ENCODE measurements at regions not wholly inside any gene's neighbourhood (a gene's known extent, or its start where the extent isn't known, plus 50 kb on each side); places are given as distances from the start of the nearest gene placed in this dataset.

GRCh38 chr12:111069886-111070285 lies 149.5 kb upstream of the MYL2 start:
- FAIRE-seq (no peak), ATAC-seq (no peak), DNase-seq (ENCODE audit: low read depth, low spot score) (no peak)
- Histone ChIP-seq H3K27ac (ENCODE audit: control insufficient read depth, insufficient read depth) (no peak overlapping the region), H3K4me2 (ENCODE audit: control insufficient read depth, insufficient read depth) (no peak overlapping the region), H3K9me3 (replicated peaks; ENCODE audit: control insufficient read depth, insufficient read depth, low read length) (no peaks in the 10 kb centered on the region; the same call in 2 of the 3 replicates), H3K4me1 (ENCODE audit: control insufficient read depth, insufficient read depth, low read length) (no peaks in the 10 kb centered on the region), H3K36me3 (ENCODE audit: control insufficient read depth in 2 of 2, insufficient read depth in 2 of 2, low read length in 1 of 2) (no peaks in the 10 kb centered on the region), H2AFZ (ENCODE audit: control insufficient read depth, low read depth, low read length) (no peak overlapping the region), H4K20me1 (ENCODE audit: control insufficient read depth, insufficient read depth) (no peaks in the 10 kb centered on the region), H3K9ac (ENCODE audit: control insufficient read depth, insufficient read depth, low read length) (no peak overlapping the region), H3K4me3 (no peak overlapping the region), H3K79me2 (ENCODE audit: control insufficient read depth, insufficient read depth, low read length) (no peaks in the 10 kb centered on the region), H3K27me3 (replicated peaks in 1 of 2; ENCODE audit: control insufficient read depth in 2 of 2, insufficient read depth in 2 of 2, low read length in 1 of 2) (no peaks in the 10 kb centered on the region; a peak in 1 of 4 replicates)
- TF ChIP-seq MLLT1 (IDR thresholded peaks at IDR 0.05): no peak
- no peak for TF ChIP-seq ZNF274 (IDR thresholded peaks at IDR 0.05; ENCODE audit: insufficient read depth, insufficient read length)
- no peak for TF ChIP-seq E4F1 (IDR thresholded peaks at IDR 0.05; ENCODE audit: borderline replicate concordance, partially characterized antibody)
- TF ChIP-seq TCF7 (IDR thresholded peaks at IDR 0.05; ENCODE audit: borderline replicate concordance): no peak
- TF ChIP-seq SMC3 (IDR thresholded peaks at IDR 0.05; ENCODE audit: borderline replicate concordance, low read length): no peak
- TF ChIP-seq RCOR1 (conservative IDR thresholded peaks at IDR 0.05; ENCODE audit: low read depth, low read length): no peak
- TF ChIP-seq ATF2 (IDR thresholded peaks at IDR 0.05; ENCODE audit: low read length): no peak
- TF ChIP-seq RELA (IDR thresholded peaks at IDR 0.05; ENCODE audit: borderline replicate concordance, partially characterized antibody): no peak
- TF ChIP-seq NRF1 (conservative IDR thresholded peaks at IDR 0.05; ENCODE audit: low read depth, low read length): no peak
- TF ChIP-seq SP1 (IDR thresholded peaks at IDR 0.05; ENCODE audit: low read depth, low read length): no peak
- TF ChIP-seq REST (IDR thresholded peaks at IDR 0.05; ENCODE audit: low read depth, low read length): no peak
- TF ChIP-seq ZBTB33 (IDR thresholded peaks at IDR 0.05): no peak
- ChIA-PET CTCF (interaction anchor here (0.6 kb wide), 1 partner anchor 489 kb away, joined by 3 read pairs; no protein-coding TSS in a partner anchor), SMC1A (ENCODE audit: uncharacterized antibody, unreplicated experiment) (no interaction called here), RAD21 (ENCODE audit: unreplicated experiment) (no interaction called here), POLR2A (no interaction called here)
- WGBS (ENCODE audit: insufficient coverage, insufficient replicate concordance, low lambda C conversion rate, missing lambda C conversion rate): 34% methylated on average over 4 of the region's 4 CpGs
- intact Hi-C loops (cut with micrococcal nuclease; ENCODE audit: unreplicated experiment) (no loop called here), in situ Hi-C loops (cut with MboI) (no loop called here)
- BruUV-seq (replicated peaks): no TSS peak
